ENCODE measurements at regions not wholly inside any gene's neighbourhood (a gene's known extent, or its start where the extent isn't known, plus 50 kb on each side); places are given as distances from the start of the nearest gene placed in this dataset.

GRCh38 chr9:93390953-93391515 lies 60.5 kb upstream of the FAM120A start:
- TF ChIP-seq CTCF (IDR thresholded peaks at IDR 0.05) (no peak), POLR2A (IDR thresholded peaks at IDR 0.05) (no peak)

Measured in prostate gland (tissue), 2 donors.